GM12878 (cell line): ENCODE measurements at regions not wholly inside any gene's neighbourhood (a gene's known extent, or its start where the extent isn't known, plus 50 kb on each side); places are given as distances from the start of the nearest gene placed in this dataset.

Experiments used
- BCL11A ChIP-seq: IDR thresholded peaks from 2 replicates; pipeline ENCODE4 v1.6.1; 2011; ENCODE audit warnings: low read depth, low read length
- BHLHE40 ChIP-seq, 2 experiments: fragments of 450-650 bp in 1 of 2; IDR thresholded peaks; 2 replicates each; pipeline ENCODE4 v1.6.1; 2011 to 2017; ENCODE audit warnings: low read depth in 2 of 2, borderline replicate concordance in 1 of 2, improper control_type of control experiment in 1 of 2, low read length in 1 of 2, mild to moderate bottlenecking in 1 of 2
- BMI1 ChIP-seq: fragments of 450-650 bp; IDR thresholded peaks from 2 replicates; pipeline ENCODE4 v1.6.1; 2016; ENCODE audit warnings: mild to moderate bottlenecking, moderate library complexity, borderline replicate concordance
- CREB1 ChIP-seq: IDR thresholded peaks from 2 replicates; pipeline ENCODE4 v1.6.1; 2012; ENCODE audit warnings: low read depth, mild to moderate bottlenecking, inconsistent platforms
- EGR1 ChIP-seq, 2 experiments: IDR thresholded peaks; 1 replicate in 1 of 2; 2 replicates in 1 of 2; pipeline ENCODE4 v1.6.1; 2011 to 2012; ENCODE audit warnings: low read depth in 2 of 2, low read length in 2 of 2, borderline replicate concordance in 1 of 2, mild to moderate bottlenecking in 1 of 2, moderate library complexity in 1 of 2
- KAT2A ChIP-seq: conservative IDR thresholded peaks from 2 replicates; pipeline ENCODE4 v1.6.1; 2011; ENCODE audit warnings: low read depth, low read length; ENCODE audit not compliant: control insufficient read depth
- MTA3 ChIP-seq: IDR thresholded peaks from 2 replicates; pipeline ENCODE4 v1.6.1; 2012; ENCODE audit warnings: low read length, inconsistent platforms, borderline replicate concordance
- RAD51 ChIP-seq: fragments of 450-650 bp; IDR thresholded peaks from 2 replicates; pipeline ENCODE4 v1.6.1; 2016; ENCODE audit warnings: moderate library complexity, mild to moderate bottlenecking, inconsistent platforms
- SMAD5 ChIP-seq: IDR thresholded peaks from 2 replicates; pipeline ENCODE4 v1.6.1; 2016; ENCODE audit warnings: antibody characterized with exemption, low read depth
- SUZ12 ChIP-seq: fragments of 200-600 bp; sonication (generic); IDR thresholded peaks from one replicate; pipeline ENCODE4 v1.6.1; 2018; ENCODE audit warnings: antibody characterized with exemption, mild to moderate bottlenecking; ENCODE audit not compliant: unreplicated experiment
- TCF12 ChIP-seq: IDR thresholded peaks from 2 replicates; pipeline ENCODE4 v1.6.1; 2011; ENCODE audit warnings: low read depth, mild to moderate bottlenecking, low read length
- TF ChIP-seq, protein P1 (sequence below): fragments of 450-650 bp; IDR thresholded peaks from 2 replicates; pipeline ENCODE4 v1.6.1; 2017; ENCODE audit warnings: mild to moderate bottlenecking, moderate library complexity
- TF ChIP-seq, protein P2 (sequence below): fragments of 450-650 bp; IDR thresholded peaks from 2 replicates; pipeline ENCODE4 v1.6.1; 2017; ENCODE audit warnings: antibody characterized with exemption, mild to moderate bottlenecking, moderate library complexity
- TF ChIP-seq, protein P3 (sequence below): IDR thresholded peaks from 2 replicates; pipeline ENCODE4 v1.6.1; 2012; ENCODE audit warnings: low read depth, low read length, improper control_type of control experiment
- TF ChIP-seq, protein P4 (sequence below): fragments of 450-650 bp; IDR thresholded peaks from 2 replicates; pipeline ENCODE4 v1.6.1; 2016; ENCODE audit warnings: mild to moderate bottlenecking, moderate library complexity, borderline replicate concordance
- TF ChIP-seq, protein P5 (sequence below): fragments of 450-650 bp; IDR thresholded peaks from 2 replicates; pipeline ENCODE4 v1.6.1; 2017; ENCODE audit warnings: low read depth, mild to moderate bottlenecking, moderate library complexity

DNA sequence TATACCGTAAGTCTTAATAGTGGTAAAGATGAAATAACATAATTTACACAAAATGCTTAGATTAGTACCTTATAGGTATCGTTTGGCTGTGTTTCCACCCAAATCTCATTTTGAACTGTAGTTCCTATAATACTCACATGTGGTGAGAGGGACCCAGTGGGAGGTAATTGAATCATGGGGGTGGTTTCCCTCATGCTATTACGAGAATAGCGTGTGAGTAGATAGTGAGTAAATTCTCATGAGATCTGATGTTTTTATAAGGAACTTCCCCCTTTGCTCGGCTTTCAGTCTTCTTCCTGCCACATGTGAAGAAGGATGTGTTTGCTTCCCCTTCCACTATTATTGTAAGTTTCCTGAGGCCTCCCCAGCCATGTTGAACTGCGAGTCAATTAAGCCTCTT is 426.3 kb upstream of the POT1 start (continued):
- TF ChIP-seq, protein P1, sequence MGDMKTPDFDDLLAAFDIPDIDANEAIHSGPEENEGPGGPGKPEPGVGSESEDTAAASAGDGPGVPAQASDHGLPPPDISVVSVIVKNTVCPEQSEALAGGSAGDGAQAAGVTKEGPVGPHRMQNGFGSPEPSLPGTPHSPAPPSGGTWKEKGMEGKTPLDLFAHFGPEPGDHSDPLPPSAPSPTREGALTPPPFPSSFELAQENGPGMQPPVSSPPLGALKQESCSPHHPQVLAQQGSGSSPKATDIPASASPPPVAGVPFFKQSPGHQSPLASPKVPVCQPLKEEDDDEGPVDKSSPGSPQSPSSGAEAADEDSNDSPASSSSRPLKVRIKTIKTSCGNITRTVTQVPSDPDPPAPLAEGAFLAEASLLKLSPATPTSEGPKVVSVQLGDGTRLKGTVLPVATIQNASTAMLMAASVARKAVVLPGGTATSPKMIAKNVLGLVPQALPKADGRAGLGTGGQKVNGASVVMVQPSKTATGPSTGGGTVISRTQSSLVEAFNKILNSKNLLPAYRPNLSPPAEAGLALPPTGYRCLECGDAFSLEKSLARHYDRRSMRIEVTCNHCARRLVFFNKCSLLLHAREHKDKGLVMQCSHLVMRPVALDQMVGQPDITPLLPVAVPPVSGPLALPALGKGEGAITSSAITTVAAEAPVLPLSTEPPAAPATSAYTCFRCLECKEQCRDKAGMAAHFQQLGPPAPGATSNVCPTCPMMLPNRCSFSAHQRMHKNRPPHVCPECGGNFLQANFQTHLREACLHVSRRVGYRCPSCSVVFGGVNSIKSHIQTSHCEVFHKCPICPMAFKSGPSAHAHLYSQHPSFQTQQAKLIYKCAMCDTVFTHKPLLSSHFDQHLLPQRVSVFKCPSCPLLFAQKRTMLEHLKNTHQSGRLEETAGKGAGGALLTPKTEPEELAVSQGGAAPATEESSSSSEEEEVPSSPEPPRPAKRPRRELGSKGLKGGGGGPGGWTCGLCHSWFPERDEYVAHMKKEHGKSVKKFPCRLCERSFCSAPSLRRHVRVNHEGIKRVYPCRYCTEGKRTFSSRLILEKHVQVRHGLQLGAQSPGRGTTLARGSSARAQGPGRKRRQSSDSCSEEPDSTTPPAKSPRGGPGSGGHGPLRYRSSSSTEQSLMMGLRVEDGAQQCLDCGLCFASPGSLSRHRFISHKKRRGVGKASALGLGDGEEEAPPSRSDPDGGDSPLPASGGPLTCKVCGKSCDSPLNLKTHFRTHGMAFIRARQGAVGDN: peak; percentile 53; the same call in 1 of the 2 replicates
- TF ChIP-seq BHLHE40 (IDR thresholded peaks at IDR 0.05; ENCODE audit: borderline replicate concordance in 1 of 2, low read depth in 2 of 2, low read length in 1 of 2): peak in 1 of 2 experiments; percentile 17; a peak in 1 of 4 replicates
- TF ChIP-seq, protein P2, sequence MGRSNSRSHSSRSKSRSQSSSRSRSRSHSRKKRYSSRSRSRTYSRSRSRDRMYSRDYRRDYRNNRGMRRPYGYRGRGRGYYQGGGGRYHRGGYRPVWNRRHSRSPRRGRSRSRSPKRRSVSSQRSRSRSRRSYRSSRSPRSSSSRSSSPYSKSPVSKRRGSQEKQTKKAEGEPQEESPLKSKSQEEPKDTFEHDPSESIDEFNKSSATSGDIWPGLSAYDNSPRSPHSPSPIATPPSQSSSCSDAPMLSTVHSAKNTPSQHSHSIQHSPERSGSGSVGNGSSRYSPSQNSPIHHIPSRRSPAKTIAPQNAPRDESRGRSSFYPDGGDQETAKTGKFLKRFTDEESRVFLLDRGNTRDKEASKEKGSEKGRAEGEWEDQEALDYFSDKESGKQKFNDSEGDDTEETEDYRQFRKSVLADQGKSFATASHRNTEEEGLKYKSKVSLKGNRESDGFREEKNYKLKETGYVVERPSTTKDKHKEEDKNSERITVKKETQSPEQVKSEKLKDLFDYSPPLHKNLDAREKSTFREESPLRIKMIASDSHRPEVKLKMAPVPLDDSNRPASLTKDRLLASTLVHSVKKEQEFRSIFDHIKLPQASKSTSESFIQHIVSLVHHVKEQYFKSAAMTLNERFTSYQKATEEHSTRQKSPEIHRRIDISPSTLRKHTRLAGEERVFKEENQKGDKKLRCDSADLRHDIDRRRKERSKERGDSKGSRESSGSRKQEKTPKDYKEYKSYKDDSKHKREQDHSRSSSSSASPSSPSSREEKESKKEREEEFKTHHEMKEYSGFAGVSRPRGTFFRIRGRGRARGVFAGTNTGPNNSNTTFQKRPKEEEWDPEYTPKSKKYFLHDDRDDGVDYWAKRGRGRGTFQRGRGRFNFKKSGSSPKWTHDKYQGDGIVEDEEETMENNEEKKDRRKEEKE: no peak
- TF ChIP-seq BMI1: no peak
- peak in 1 of 2 experiments; percentile 23; a peak in 1 of 3 replicates for TF ChIP-seq EGR1 (IDR thresholded peaks at IDR 0.05; ENCODE audit: borderline replicate concordance in 1 of 2, low read depth in 2 of 2, low read length in 2 of 2)
- TF ChIP-seq KAT2A: no peak
- TF ChIP-seq SUZ12: no peak
- peak; percentile 37; the same call in 1 of the 2 replicates for TF ChIP-seq BCL11A
- TF ChIP-seq MTA3: no peak
- TF ChIP-seq, protein P3, sequence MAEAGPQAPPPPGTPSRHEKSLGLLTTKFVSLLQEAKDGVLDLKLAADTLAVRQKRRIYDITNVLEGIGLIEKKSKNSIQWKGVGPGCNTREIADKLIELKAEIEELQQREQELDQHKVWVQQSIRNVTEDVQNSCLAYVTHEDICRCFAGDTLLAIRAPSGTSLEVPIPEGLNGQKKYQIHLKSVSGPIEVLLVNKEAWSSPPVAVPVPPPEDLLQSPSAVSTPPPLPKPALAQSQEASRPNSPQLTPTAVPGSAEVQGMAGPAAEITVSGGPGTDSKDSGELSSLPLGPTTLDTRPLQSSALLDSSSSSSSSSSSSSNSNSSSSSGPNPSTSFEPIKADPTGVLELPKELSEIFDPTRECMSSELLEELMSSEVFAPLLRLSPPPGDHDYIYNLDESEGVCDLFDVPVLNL: no peak
- no peak for TF ChIP-seq SMAD5
- TF ChIP-seq, protein P4, sequence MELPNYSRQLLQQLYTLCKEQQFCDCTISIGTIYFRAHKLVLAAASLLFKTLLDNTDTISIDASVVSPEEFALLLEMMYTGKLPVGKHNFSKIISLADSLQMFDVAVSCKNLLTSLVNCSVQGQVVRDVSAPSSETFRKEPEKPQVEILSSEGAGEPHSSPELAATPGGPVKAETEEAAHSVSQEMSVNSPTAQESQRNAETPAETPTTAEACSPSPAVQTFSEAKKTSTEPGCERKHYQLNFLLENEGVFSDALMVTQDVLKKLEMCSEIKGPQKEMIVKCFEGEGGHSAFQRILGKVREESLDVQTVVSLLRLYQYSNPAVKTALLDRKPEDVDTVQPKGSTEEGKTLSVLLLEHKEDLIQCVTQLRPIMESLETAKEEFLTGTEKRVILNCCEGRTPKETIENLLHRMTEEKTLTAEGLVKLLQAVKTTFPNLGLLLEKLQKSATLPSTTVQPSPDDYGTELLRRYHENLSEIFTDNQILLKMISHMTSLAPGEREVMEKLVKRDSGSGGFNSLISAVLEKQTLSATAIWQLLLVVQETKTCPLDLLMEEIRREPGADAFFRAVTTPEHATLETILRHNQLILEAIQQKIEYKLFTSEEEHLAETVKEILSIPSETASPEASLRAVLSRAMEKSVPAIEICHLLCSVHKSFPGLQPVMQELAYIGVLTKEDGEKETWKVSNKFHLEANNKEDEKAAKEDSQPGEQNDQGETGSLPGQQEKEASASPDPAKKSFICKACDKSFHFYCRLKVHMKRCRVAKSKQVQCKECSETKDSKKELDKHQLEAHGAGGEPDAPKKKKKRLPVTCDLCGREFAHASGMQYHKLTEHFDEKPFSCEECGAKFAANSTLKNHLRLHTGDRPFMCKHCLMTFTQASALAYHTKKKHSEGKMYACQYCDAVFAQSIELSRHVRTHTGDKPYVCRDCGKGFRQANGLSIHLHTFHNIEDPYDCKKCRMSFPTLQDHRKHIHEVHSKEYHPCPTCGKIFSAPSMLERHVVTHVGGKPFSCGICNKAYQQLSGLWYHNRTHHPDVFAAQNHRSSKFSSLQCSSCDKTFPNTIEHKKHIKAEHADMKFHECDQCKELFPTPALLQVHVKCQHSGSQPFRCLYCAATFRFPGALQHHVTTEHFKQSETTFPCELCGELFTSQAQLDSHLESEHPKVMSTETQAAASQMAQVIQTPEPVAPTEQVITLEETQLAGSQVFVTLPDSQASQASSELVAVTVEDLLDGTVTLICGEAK: no peak
- no peak; the same call in 1 of the 2 replicates for TF ChIP-seq RAD51
- peak; percentile 24; the same call in 1 of the 2 replicates for TF ChIP-seq TCF12
- TF ChIP-seq, protein P5, sequence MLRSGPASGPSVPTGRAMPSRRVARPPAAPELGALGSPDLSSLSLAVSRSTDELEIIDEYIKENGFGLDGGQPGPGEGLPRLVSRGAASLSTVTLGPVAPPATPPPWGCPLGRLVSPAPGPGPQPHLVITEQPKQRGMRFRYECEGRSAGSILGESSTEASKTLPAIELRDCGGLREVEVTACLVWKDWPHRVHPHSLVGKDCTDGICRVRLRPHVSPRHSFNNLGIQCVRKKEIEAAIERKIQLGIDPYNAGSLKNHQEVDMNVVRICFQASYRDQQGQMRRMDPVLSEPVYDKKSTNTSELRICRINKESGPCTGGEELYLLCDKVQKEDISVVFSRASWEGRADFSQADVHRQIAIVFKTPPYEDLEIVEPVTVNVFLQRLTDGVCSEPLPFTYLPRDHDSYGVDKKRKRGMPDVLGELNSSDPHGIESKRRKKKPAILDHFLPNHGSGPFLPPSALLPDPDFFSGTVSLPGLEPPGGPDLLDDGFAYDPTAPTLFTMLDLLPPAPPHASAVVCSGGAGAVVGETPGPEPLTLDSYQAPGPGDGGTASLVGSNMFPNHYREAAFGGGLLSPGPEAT: peak; percentile 68; the same call in 1 of the 2 replicates
- TF ChIP-seq CREB1: no peak
